ENCODE measurements at regions not wholly inside any gene's neighbourhood (a gene's known extent, or its start where the extent isn't known, plus 50 kb on each side); places are given as distances from the start of the nearest gene placed in this dataset.

DNA sequence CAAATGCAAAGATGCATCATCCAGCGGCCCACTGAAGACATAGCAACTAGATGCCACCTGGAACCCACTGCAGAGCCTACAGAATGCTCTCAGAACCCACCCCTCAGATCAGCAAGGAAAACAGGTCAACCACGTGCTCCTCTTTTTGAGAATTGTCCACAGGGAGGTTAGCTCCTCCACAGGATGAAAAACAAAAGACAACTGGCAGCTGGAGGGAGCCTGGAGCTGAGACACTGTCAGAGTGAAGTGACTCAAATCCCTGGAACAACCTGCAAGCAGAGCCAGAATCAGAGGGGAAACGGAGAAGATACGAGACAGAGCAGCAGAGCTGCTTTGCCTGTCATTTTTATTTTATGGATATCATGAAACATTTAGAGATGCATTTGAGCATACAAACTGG lies 277.6 kb downstream of the GASK1B start (continued):
- TF ChIP-seq, protein P1, sequence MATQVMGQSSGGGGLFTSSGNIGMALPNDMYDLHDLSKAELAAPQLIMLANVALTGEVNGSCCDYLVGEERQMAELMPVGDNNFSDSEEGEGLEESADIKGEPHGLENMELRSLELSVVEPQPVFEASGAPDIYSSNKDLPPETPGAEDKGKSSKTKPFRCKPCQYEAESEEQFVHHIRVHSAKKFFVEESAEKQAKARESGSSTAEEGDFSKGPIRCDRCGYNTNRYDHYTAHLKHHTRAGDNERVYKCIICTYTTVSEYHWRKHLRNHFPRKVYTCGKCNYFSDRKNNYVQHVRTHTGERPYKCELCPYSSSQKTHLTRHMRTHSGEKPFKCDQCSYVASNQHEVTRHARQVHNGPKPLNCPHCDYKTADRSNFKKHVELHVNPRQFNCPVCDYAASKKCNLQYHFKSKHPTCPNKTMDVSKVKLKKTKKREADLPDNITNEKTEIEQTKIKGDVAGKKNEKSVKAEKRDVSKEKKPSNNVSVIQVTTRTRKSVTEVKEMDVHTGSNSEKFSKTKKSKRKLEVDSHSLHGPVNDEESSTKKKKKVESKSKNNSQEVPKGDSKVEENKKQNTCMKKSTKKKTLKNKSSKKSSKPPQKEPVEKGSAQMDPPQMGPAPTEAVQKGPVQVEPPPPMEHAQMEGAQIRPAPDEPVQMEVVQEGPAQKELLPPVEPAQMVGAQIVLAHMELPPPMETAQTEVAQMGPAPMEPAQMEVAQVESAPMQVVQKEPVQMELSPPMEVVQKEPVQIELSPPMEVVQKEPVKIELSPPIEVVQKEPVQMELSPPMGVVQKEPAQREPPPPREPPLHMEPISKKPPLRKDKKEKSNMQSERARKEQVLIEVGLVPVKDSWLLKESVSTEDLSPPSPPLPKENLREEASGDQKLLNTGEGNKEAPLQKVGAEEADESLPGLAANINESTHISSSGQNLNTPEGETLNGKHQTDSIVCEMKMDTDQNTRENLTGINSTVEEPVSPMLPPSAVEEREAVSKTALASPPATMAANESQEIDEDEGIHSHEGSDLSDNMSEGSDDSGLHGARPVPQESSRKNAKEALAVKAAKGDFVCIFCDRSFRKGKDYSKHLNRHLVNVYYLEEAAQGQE (IDR thresholded peaks at IDR 0.05; ENCODE audit: unreplicated experiment) = no peak
- TF ChIP-seq, protein P2, sequence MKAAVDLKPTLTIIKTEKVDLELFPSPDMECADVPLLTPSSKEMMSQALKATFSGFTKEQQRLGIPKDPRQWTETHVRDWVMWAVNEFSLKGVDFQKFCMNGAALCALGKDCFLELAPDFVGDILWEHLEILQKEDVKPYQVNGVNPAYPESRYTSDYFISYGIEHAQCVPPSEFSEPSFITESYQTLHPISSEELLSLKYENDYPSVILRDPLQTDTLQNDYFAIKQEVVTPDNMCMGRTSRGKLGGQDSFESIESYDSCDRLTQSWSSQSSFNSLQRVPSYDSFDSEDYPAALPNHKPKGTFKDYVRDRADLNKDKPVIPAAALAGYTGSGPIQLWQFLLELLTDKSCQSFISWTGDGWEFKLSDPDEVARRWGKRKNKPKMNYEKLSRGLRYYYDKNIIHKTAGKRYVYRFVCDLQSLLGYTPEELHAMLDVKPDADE (IDR thresholded peaks at IDR 0.05) = no peak
- TF ChIP-seq EZH2 (IDR thresholded peaks at IDR 0.05; ENCODE audit: low read depth, unreplicated experiment) (no peak), ZNF114 (CRISPR knock-in tag; IDR thresholded peaks at IDR 0.05) (no peak), NANOG (IDR thresholded peaks at IDR 0.05; ENCODE audit: borderline replicate concordance) (no peak), POLR2AphosphoS5 (IDR thresholded peaks at IDR 0.05; ENCODE audit: low read depth) (no peak), ZNF331 (CRISPR knock-in tag; IDR thresholded peaks at IDR 0.05; ENCODE audit: low read depth) (no peak), EZH2phosphoT487 (IDR thresholded peaks at IDR 0.05; ENCODE audit: unreplicated experiment) (no peak)
- TF ChIP-seq, protein P3, sequence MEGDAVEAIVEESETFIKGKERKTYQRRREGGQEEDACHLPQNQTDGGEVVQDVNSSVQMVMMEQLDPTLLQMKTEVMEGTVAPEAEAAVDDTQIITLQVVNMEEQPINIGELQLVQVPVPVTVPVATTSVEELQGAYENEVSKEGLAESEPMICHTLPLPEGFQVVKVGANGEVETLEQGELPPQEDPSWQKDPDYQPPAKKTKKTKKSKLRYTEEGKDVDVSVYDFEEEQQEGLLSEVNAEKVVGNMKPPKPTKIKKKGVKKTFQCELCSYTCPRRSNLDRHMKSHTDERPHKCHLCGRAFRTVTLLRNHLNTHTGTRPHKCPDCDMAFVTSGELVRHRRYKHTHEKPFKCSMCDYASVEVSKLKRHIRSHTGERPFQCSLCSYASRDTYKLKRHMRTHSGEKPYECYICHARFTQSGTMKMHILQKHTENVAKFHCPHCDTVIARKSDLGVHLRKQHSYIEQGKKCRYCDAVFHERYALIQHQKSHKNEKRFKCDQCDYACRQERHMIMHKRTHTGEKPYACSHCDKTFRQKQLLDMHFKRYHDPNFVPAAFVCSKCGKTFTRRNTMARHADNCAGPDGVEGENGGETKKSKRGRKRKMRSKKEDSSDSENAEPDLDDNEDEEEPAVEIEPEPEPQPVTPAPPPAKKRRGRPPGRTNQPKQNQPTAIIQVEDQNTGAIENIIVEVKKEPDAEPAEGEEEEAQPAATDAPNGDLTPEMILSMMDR (conservative IDR thresholded peaks at IDR 0.05; ENCODE audit: low read depth in 2 of 2) = no peak

DNA sequence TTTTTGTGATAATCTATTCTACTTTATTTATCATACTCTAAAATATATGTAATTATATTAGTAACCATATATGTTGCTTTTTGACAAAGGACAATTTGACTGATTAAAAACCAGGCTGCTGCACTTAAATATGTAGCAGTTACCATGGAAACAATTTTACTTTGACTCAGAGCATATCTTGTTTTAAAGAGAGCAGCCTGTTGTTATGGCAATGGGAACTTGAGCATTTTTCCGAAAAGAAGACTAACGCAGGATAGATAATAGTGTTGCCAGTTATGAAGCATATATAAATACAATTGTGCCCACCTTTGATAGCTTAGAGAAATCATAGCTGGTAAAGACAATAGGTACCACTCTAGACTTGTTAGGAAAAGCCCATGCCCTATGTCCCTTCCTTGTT lies 283.0 kb downstream of the GASK1B start:
- no peak overlapping the region for H3K4me3 Mint-ChIP-seq
- no peaks in the 10 kb centered on the region for H3K36me3 Mint-ChIP-seq (ENCODE audit: low read depth)
- H3K4me1 Mint-ChIP-seq = peaks cover 5% of the 10 kb centered on the region; the same call in 1 of the 3 replicates
- DNase-seq (ENCODE audit: low spot score) (no peak), ATAC-seq (no peak)
- H3F3A ChIP-seq (replicated peaks; ENCODE audit: low read depth) = no peaks in the 10 kb centered on the region
- H3K27ac Mint-ChIP-seq = no peak overlapping the region
- H2AFZ ChIP-seq = no peak overlapping the region
- no peak overlapping the region for H3K4me2 ChIP-seq
- no peaks in the 10 kb centered on the region for H3K9me3 Mint-ChIP-seq
- no peak overlapping the region for H3K27ac ChIP-seq (ENCODE audit: low read depth)
- no peaks in the 10 kb centered on the region for H3K27me3 ChIP-seq (ENCODE audit: insufficient read depth)
- no peaks in the 10 kb centered on the region for H3K4me1 ChIP-seq (ENCODE audit: insufficient read depth)
- H3K27me3 Mint-ChIP-seq (ENCODE audit: insufficient read depth, low read depth, poor library complexity) = peaks cover 2% of the 10 kb centered on the region
- no peaks in the 10 kb centered on the region for H3K79me2 ChIP-seq (replicated peaks; ENCODE audit: insufficient read depth)
- H4K20me1 ChIP-seq (replicated peaks; ENCODE audit: insufficient read depth) = no peaks in the 10 kb centered on the region
- no peaks in the 10 kb centered on the region for H3K9me2 ChIP-seq (ENCODE audit: insufficient read depth)
- no peaks in the 10 kb centered on the region for H3K36me3 ChIP-seq (ENCODE audit: insufficient read depth)
- H3K4me3 ChIP-seq = no peak overlapping the region
- TF ChIP-seq NANOG (IDR thresholded peaks at IDR 0.05; ENCODE audit: borderline replicate concordance) (no peak), EZH2 (IDR thresholded peaks at IDR 0.05; ENCODE audit: low read depth, unreplicated experiment) (no peak), STAT1 (IDR thresholded peaks at IDR 0.05; ENCODE audit: unreplicated experiment) (no peak), CREB1 (CRISPR knock-in tag; IDR thresholded peaks at IDR 0.05; ENCODE audit: low read depth) (no peak), JUNB (IDR thresholded peaks at IDR 0.05; ENCODE audit: unreplicated experiment) (no peak), ZNF114 (CRISPR knock-in tag; IDR thresholded peaks at IDR 0.05) (no peak), ZNF331 (CRISPR knock-in tag; IDR thresholded peaks at IDR 0.05; ENCODE audit: low read depth) (no peak), EZH2phosphoT487 (IDR thresholded peaks at IDR 0.05; ENCODE audit: unreplicated experiment) (no peak)
- TF ChIP-seq, protein P2 (IDR thresholded peaks at IDR 0.05) = no peak
- TF ChIP-seq, protein P3 (conservative IDR thresholded peaks at IDR 0.05; ENCODE audit: low read depth in 2 of 2) = no peak
- TF ChIP-seq, protein P1 (IDR thresholded peaks at IDR 0.05; ENCODE audit: unreplicated experiment) = no peak
